Astrocyte of the hippocampus (primary cell): ENCODE measurements at regions not wholly inside any gene's neighbourhood (a gene's known extent, or its start where the extent isn't known, plus 50 kb on each side); places are given as distances from the start of the nearest gene placed in this dataset.
"Not testable (repeated sequence)": the region's sequence is repeated elsewhere in the genome, so short reads cannot be mapped to it uniquely, and the experiment has no call there.

ENCODE experiments used
- DNase-seq: peaks from one replicate; pipeline ENCODE4 v3.0.0; 2011; ENCODE audit warnings: low read depth, low spot score

- DNase-seq, result peak; percentile 24
Measured at GRCh38 chr2:219726916-219727315, 99.5 kb downstream of the SLC4A3 start.

GRCh38 chr2:219727771-219728429 lies 100.5 kb downstream of the SLC4A3 start:
- DNase-seq, result no peak

- peak; percentile 8 for DNase-seq
Measured at GRCh38 chr2:219728991-219729487, 101.6 kb downstream of the SLC4A3 start.

- DNase-seq, result no peak
Measured at GRCh38 chr2:219731173-219731572, 103.7 kb downstream of the SLC4A3 start.

- DNase-seq, result peak; percentile 13
Measured at GRCh38 chr2:219733106-219733505, 105.7 kb downstream of the SLC4A3 start.

- no peak for DNase-seq
Measured at GRCh38 chr2:219733746-219734145, 106.3 kb downstream of the SLC4A3 start.

GRCh38 chr2:219736209-219736608 lies 108.8 kb downstream of the SLC4A3 start:
- DNase-seq, result peak; percentile 88

- DNase-seq, result peak; percentile 57
Measured at GRCh38 chr2:219737270-219737691, 109.9 kb downstream of the SLC4A3 start.

- peak; percentile 72 for DNase-seq
Measured at GRCh38 chr2:219739066-219739465, 111.6 kb downstream of the SLC4A3 start.

GRCh38 chr2:219739866-219740440 lies 112.5 kb downstream of the SLC4A3 start:
- no peak for DNase-seq

- no peak for DNase-seq
Measured at GRCh38 chr2:219743548-219743947, 116.1 kb downstream of the SLC4A3 start.

- DNase-seq, result no peak
Measured at GRCh38 chr2:219744066-219744465, 116.6 kb downstream of the SLC4A3 start.

- no peak for DNase-seq
Measured at GRCh38 chr2:219744600-219744999, 117.2 kb downstream of the SLC4A3 start.

- no peak for DNase-seq
Measured at GRCh38 chr2:219747637-219748036, 120.2 kb downstream of the SLC4A3 start.

GRCh38 chr2:219748671-219749570 lies 121.5 kb downstream of the SLC4A3 start:
- DNase-seq, result peak; percentile 57

- not testable (repeated sequence) for DNase-seq
Measured at GRCh38 chr2:219751121-219751520, 123.7 kb downstream of the SLC4A3 start.

GRCh38 chr2:219752726-219753125 lies 125.3 kb downstream of the SLC4A3 start:
- no peak for DNase-seq

- no peak for DNase-seq
Measured at GRCh38 chr2:219758907-219759680, 131.7 kb downstream of the SLC4A3 start.

GRCh38 chr2:219759801-219760200 lies 132.4 kb downstream of the SLC4A3 start:
- DNase-seq, result no peak

GRCh38 chr2:219765231-219765911 lies 137.9 kb downstream of the SLC4A3 start:
- DNase-seq, result no peak

GRCh38 chr2:219766658-219767057 lies 139.2 kb downstream of the SLC4A3 start:
- no peak for DNase-seq
